PC-3 (cell line): ENCODE measurements at regions not wholly inside any gene's neighbourhood (a gene's known extent, or its start where the extent isn't known, plus 50 kb on each side); places are given as distances from the start of the nearest gene placed in this dataset.

Experiments
- CTCF ChIP-seq: fragments of 300-600 bp; sonication (generic); conservative IDR thresholded peaks from 2 replicates; pipeline ENCODE4 v1.5.1; 2017; ENCODE audit warnings: antibody characterized with exemption, low read depth, mild to moderate bottlenecking, low read length
- EZH2 ChIP-seq: fragments of 300-600 bp; sonication (generic); IDR thresholded peaks from one replicate; pipeline ENCODE4 v1.6.1; 2017; ENCODE audit warnings: antibody characterized with exemption, mild to moderate bottlenecking, low read length; ENCODE audit not compliant: unreplicated experiment

- TF ChIP-seq CTCF, result no peak
- no peak for TF ChIP-seq EZH2
Observed at GRCh38 chr3:153080778-153081240, 81.2 kb upstream of the RAP2B start.
